Mammary epithelial cell (primary cell): ENCODE measurements at regions not wholly inside any gene's neighbourhood (a gene's known extent, or its start where the extent isn't known, plus 50 kb on each side); places are given as distances from the start of the nearest gene placed in this dataset.

Source experiments
- EZH2 ChIP-seq: IDR thresholded peaks from 2 replicates; pipeline ENCODE4 v1.6.1; 2012; ENCODE audit warnings: low read length, inconsistent platforms, borderline replicate concordance
- TF ChIP-seq, protein P1 (sequence below), 2 donors: IDR thresholded peaks in 1 of 2; conservative IDR thresholded peaks in 1 of 2; 2 replicates each; pipeline ENCODE4 v1.5.1; 2011 to 2012; ENCODE audit warnings: inconsistent platforms in 2 of 2, low read length in 2 of 2, mild to moderate bottlenecking in 2 of 2, control low read depth in 1 of 2, low read depth in 1 of 2; ENCODE audit not compliant: insufficient read depth in 1 of 2; ENCODE audit errors: extremely low read depth in 1 of 2

GRCh38 chr7:69276011-69276729, 322.1 kb upstream of the AUTS2 start:
- TF ChIP-seq, protein P1, sequence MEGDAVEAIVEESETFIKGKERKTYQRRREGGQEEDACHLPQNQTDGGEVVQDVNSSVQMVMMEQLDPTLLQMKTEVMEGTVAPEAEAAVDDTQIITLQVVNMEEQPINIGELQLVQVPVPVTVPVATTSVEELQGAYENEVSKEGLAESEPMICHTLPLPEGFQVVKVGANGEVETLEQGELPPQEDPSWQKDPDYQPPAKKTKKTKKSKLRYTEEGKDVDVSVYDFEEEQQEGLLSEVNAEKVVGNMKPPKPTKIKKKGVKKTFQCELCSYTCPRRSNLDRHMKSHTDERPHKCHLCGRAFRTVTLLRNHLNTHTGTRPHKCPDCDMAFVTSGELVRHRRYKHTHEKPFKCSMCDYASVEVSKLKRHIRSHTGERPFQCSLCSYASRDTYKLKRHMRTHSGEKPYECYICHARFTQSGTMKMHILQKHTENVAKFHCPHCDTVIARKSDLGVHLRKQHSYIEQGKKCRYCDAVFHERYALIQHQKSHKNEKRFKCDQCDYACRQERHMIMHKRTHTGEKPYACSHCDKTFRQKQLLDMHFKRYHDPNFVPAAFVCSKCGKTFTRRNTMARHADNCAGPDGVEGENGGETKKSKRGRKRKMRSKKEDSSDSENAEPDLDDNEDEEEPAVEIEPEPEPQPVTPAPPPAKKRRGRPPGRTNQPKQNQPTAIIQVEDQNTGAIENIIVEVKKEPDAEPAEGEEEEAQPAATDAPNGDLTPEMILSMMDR (conservative IDR thresholded peaks at IDR 0.05 in 1 of 2, IDR thresholded peaks at IDR 0.05 in 1 of 2; ENCODE audit: extremely low read depth in 1 of 2, insufficient read depth in 1 of 2, low read depth in 1 of 2, low read length in 2 of 2), result no peak
- TF ChIP-seq EZH2, result no peak
